Gastrocnemius medialis (tissue), 4 donors: ENCODE measurements at regions not wholly inside any gene's neighbourhood (a gene's known extent, or its start where the extent isn't known, plus 50 kb on each side); places are given as distances from the start of the nearest gene placed in this dataset.

ENCODE experiments used
- ATAC-seq, 2 donors: fragments of 150-250 bp; one replicate each; pipeline ENCODE4 v1.9.1; 2016
- DNase-seq, 2 donors: peaks; one replicate each; pipeline ENCODE4 v3.0.0-alpha.2; 2019
- H3K27ac ChIP-seq, 4 donors: fragments of 200-600 bp; sonication (generic); 1 replicate in 1 of 4; 2 replicates in 3 of 4; pipeline ENCODE4 v1.5.1; 2016 to 2018; ENCODE audit warnings: mild to moderate bottlenecking in 2 of 4, moderate library complexity in 1 of 4
- H3K27me3 ChIP-seq, 3 donors: fragments of 200-600 bp; sonication (generic) in 2 of 3; 1 replicate in 1 of 3; 2 replicates in 2 of 3; pipeline versions ENCODE4 v1.5.1 to v1.6.0; 2016 to 2019; ENCODE audit warnings: mild to moderate bottlenecking in 1 of 3, moderate library complexity in 1 of 3
- H3K36me3 ChIP-seq, 2 donors: fragments of 200-600 bp; sonication (generic) in 1 of 2; one replicate each; pipeline ENCODE4 v1.5.1; 2017 to 2018
- H3K4me1 ChIP-seq, 2 donors: fragments of 200-600 bp; sonication (generic) in 1 of 2; one replicate each; pipeline ENCODE4 v1.5.1; 2016 to 2017; ENCODE audit warnings: mild to moderate bottlenecking in 2 of 2
- H3K4me3 ChIP-seq, 4 donors: fragments of 200-600 bp; sonication (generic) in 3 of 4; 1 replicate in 1 of 4; 2 replicates in 3 of 4; pipeline ENCODE4 v1.5.1; 2016 to 2019; ENCODE audit warnings: mild to moderate bottlenecking in 2 of 4
- H3K9me3 ChIP-seq, 3 donors: fragments of 200-600 bp; sonication (generic) in 2 of 3; 1 replicate in 1 of 3; 2 replicates in 2 of 3; pipeline ENCODE4 v1.5.1; 2016 to 2019
- CTCF ChIP-seq, 5 experiments: fragments of 450-650 bp in 3 of 5; fragments of 200-600 bp in 2 of 5; sonication (generic) in 2 of 5; IDR thresholded peaks in 4 of 5; conservative IDR thresholded peaks in 1 of 5; 1 replicate in 4 of 5; 2 replicates in 1 of 5; pipeline ENCODE4 v1.5.1; 2016 to 2019; ENCODE audit warnings: antibody characterized with exemption in 5 of 5, mild to moderate bottlenecking in 3 of 5, moderate library complexity in 3 of 5
- POLR2A ChIP-seq, 2 donors: fragments of 450-650 bp; IDR thresholded peaks; one replicate each; pipeline ENCODE4 v1.6.1; 2017; ENCODE audit warnings: antibody characterized with exemption in 2 of 2, mild to moderate bottlenecking in 2 of 2, moderate library complexity in 2 of 2
- in situ Hi-C, 4 donors: fragments of 200-750 bp; cut with MboI; loops; one replicate each; pipeline versions ENCODE4 v1.15.0 to v1.8.0; 2017; ENCODE audit warnings: low sequenced_read_pairs in 4 of 4
- intact Hi-C: fragments of 100-400 bp; cut with DNase I; formaldehyde crosslinking; loops from one replicate; pipeline ENCODE4 v1.15.1; 2023; ENCODE audit warnings: low total_unique reads

GRCh38 chr4:91894006-91894405, 409.8 kb upstream of the GRID2 start:
- ATAC-seq, result no peak

GRCh38 chr4:91904556-91904955, 399.2 kb upstream of the GRID2 start:
- DNase-seq (no peak), ATAC-seq (no peak)
- Histone ChIP-seq H3K36me3 (no peaks in the 10 kb centered on the region), H3K4me1 (no peaks in the 10 kb centered on the region), H3K27me3 (no peaks in the 10 kb centered on the region), H3K4me3 (no peak overlapping the region), H3K27ac (no peak overlapping the region), H3K9me3 (no peaks in the 10 kb centered on the region)
- in situ Hi-C loops (no loop called here), intact Hi-C loops (no loop called here)
- TF ChIP-seq CTCF (IDR thresholded peaks at IDR 0.05 in 4 of 5, conservative IDR thresholded peaks at IDR 0.05 in 1 of 5) (no peak), POLR2A (IDR thresholded peaks at IDR 0.05) (no peak)

More at GRCh38 chr4:91894006-91894405, 409.8 kb upstream of the GRID2 start:
- no peak for DNase-seq
- Histone ChIP-seq H3K27me3 (no peaks in the 10 kb centered on the region), H3K4me1 (no peaks in the 10 kb centered on the region), H3K27ac (no peak overlapping the region), H3K4me3 (no peak overlapping the region), H3K36me3 (no peaks in the 10 kb centered on the region), H3K9me3 (no peaks in the 10 kb centered on the region)
- TF ChIP-seq CTCF (IDR thresholded peaks at IDR 0.05 in 4 of 5, conservative IDR thresholded peaks at IDR 0.05 in 1 of 5), result no peak
- intact Hi-C loops (no loop called here), in situ Hi-C loops (no loop called here)

- Histone ChIP-seq H3K27me3 (no peaks in the 10 kb centered on the region), H3K4me3 (no peak overlapping the region), H3K27ac (no peak overlapping the region), H3K36me3 (no peaks in the 10 kb centered on the region), H3K9me3 (no peaks in the 10 kb centered on the region), H3K4me1 (no peaks in the 10 kb centered on the region)
- intact Hi-C loops (no loop called here), in situ Hi-C loops (no loop called here)
- TF ChIP-seq CTCF (IDR thresholded peaks at IDR 0.05 in 4 of 5, conservative IDR thresholded peaks at IDR 0.05 in 1 of 5) (no peak), POLR2A (IDR thresholded peaks at IDR 0.05) (no peak)
- no peak for ATAC-seq
- no peak for DNase-seq
Observed at GRCh38 chr4:91909963-91910362, 393.8 kb upstream of the GRID2 start.

- Histone ChIP-seq H3K36me3 (no peaks in the 10 kb centered on the region), H3K9me3 (no peaks in the 10 kb centered on the region), H3K4me1 (no peaks in the 10 kb centered on the region), H3K27ac (no peak overlapping the region), H3K27me3 (no peaks in the 10 kb centered on the region), H3K4me3 (no peak overlapping the region)
- no peak for ATAC-seq
- intact Hi-C loops, result no loop called here
- no peak for TF ChIP-seq POLR2A (IDR thresholded peaks at IDR 0.05)
- DNase-seq, result no peak
- in situ Hi-C loops, result no loop called here
Observed at GRCh38 chr4:91914176-91914804, 389.5 kb upstream of the GRID2 start.

- Histone ChIP-seq H3K4me3 (no peak overlapping the region), H3K27me3 (no peaks in the 10 kb centered on the region), H3K27ac (no peak overlapping the region), H3K9me3 (no peaks in the 10 kb centered on the region), H3K4me1 (no peaks in the 10 kb centered on the region), H3K36me3 (no peaks in the 10 kb centered on the region)
- intact Hi-C loops (no loop called here), in situ Hi-C loops (no loop called here)
- TF ChIP-seq CTCF (IDR thresholded peaks at IDR 0.05 in 4 of 5, conservative IDR thresholded peaks at IDR 0.05 in 1 of 5), result no peak
- no peak for TF ChIP-seq POLR2A (IDR thresholded peaks at IDR 0.05)
- DNase-seq (no peak), ATAC-seq (no peak)
Observed at GRCh38 chr4:91916219-91916618, 387.5 kb upstream of the GRID2 start.
